ENCODE measurements at regions not wholly inside any gene's neighbourhood (a gene's known extent, or its start where the extent isn't known, plus 50 kb on each side); places are given as distances from the start of the nearest gene placed in this dataset.

DNA sequence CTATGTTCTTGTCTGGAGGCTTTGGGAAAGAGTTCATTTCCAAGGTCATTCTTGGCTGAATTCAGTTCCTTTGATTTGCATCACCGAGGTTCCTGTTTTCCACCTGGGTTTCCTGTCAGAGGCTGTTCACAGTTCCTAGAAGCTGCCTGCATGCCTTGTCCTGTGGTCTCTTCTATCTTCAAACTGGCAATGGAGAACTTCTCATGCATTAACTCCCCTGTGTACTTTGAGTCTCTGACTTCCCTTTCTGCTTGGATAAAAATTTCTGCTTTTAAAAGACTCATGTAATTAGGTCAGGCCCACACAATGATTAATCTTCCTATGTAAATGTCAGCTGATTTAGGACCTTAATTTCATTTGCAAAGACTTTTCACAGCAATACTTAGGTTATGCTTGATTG lies 499.3 kb upstream of the FANCL start:
- no peak for DNase-seq (ENCODE audit: low spot score)
- Histone ChIP-seq H3K4me3 (no peak overlapping the region), H3K36me3 (no peaks in the 10 kb centered on the region), H3K27ac (no peak overlapping the region), H3K4me1 (ENCODE audit: control insufficient read depth in 1 of 2, low read depth in 2 of 2) (no peaks in the 10 kb centered on the region), H3K27me3 (replicated peaks; ENCODE audit: insufficient read depth) (no peaks in the 10 kb centered on the region), H3K9me3 (no peaks in the 10 kb centered on the region)
- TF ChIP-seq, protein P1, sequence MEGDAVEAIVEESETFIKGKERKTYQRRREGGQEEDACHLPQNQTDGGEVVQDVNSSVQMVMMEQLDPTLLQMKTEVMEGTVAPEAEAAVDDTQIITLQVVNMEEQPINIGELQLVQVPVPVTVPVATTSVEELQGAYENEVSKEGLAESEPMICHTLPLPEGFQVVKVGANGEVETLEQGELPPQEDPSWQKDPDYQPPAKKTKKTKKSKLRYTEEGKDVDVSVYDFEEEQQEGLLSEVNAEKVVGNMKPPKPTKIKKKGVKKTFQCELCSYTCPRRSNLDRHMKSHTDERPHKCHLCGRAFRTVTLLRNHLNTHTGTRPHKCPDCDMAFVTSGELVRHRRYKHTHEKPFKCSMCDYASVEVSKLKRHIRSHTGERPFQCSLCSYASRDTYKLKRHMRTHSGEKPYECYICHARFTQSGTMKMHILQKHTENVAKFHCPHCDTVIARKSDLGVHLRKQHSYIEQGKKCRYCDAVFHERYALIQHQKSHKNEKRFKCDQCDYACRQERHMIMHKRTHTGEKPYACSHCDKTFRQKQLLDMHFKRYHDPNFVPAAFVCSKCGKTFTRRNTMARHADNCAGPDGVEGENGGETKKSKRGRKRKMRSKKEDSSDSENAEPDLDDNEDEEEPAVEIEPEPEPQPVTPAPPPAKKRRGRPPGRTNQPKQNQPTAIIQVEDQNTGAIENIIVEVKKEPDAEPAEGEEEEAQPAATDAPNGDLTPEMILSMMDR (IDR thresholded peaks at IDR 0.05): no peak
- ATAC-seq (ENCODE audit: insufficient number of reproducible peaks, low FRiP score, low read depth): no peak

GRCh38 chr2:58739033-58739432 lies 497.9 kb upstream of the FANCL start:
- ATAC-seq (ENCODE audit: insufficient number of reproducible peaks, low FRiP score, low read depth) (no peak), DNase-seq (ENCODE audit: low spot score) (no peak)
- H3K4me3 ChIP-seq: no peak overlapping the region
- H3K9me3 ChIP-seq: no peaks in the 10 kb centered on the region
- no peaks in the 10 kb centered on the region for H3K4me1 ChIP-seq (ENCODE audit: control insufficient read depth in 1 of 2, low read depth in 2 of 2)
- H3K27ac ChIP-seq: no peak overlapping the region
- TF ChIP-seq, protein P1 (IDR thresholded peaks at IDR 0.05): no peak
- H3K36me3 ChIP-seq: no peaks in the 10 kb centered on the region
- no peaks in the 10 kb centered on the region for H3K27me3 ChIP-seq (replicated peaks; ENCODE audit: insufficient read depth)

DNA sequence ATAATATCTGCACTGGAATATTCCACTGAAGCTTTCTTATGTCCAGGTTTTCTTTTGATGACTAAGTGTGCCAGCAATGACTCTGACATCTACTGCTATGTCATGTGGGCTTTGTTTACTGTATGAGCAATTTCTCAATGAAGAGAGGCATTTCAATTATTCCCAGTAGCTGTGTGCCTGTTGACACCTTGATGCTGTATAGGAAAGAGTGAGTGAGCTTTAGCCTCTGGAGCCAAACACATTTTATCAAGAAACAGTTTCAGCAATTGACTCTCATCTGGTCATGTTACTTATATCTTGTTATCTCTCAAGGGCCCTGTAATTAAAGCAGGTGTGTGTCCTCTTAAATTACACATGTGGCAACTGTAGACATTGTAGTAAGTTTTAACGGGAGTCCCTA lies 493.2 kb upstream of the FANCL start:
- H3K36me3 ChIP-seq: no peaks in the 10 kb centered on the region
- no peaks in the 10 kb centered on the region for H3K4me1 ChIP-seq (ENCODE audit: control insufficient read depth in 1 of 2, low read depth in 2 of 2)
- no peak for ATAC-seq (ENCODE audit: insufficient number of reproducible peaks, low FRiP score, low read depth)
- no peak overlapping the region for H3K27ac ChIP-seq
- H3K27me3 ChIP-seq (replicated peaks; ENCODE audit: insufficient read depth): no peaks in the 10 kb centered on the region
- TF ChIP-seq, protein P1 (IDR thresholded peaks at IDR 0.05): no peak
- H3K9me3 ChIP-seq: no peaks in the 10 kb centered on the region
- no peak overlapping the region for H3K4me3 ChIP-seq
- no peak for DNase-seq (ENCODE audit: low spot score)

DNA sequence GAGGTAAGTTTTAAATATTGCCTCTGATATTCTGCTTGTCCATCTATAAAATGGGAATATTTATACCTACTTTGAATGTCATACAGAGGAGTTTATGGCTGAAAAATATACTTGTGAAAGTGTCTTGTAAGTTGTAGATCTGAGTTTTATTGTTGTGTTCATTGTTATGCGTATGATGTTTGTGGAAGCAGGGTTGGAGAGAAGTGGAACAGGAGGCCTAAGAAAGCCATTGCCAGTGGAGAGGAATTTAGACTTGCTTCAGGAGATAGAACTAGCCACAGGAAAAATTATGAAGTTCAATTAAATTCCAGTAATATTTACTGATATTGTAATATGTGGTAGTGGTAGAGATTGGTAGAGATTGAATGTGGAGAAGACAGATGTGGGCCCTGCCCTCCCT lies 491.9 kb upstream of the FANCL start:
- Histone ChIP-seq H3K27me3 (replicated peaks; ENCODE audit: insufficient read depth) (no peaks in the 10 kb centered on the region), H3K9me3 (no peaks in the 10 kb centered on the region), H3K36me3 (no peaks in the 10 kb centered on the region), H3K4me3 (no peak overlapping the region), H3K4me1 (ENCODE audit: control insufficient read depth in 1 of 2, low read depth in 2 of 2) (no peaks in the 10 kb centered on the region), H3K27ac (no peak overlapping the region)
- TF ChIP-seq, protein P1 (IDR thresholded peaks at IDR 0.05): no peak
- ATAC-seq (ENCODE audit: insufficient number of reproducible peaks, low FRiP score, low read depth): no peak
- no peak for DNase-seq (ENCODE audit: low spot score)

- ATAC-seq (ENCODE audit: insufficient number of reproducible peaks, low FRiP score, low read depth) (no peak), DNase-seq (ENCODE audit: low spot score) (no peak)
- TF ChIP-seq, protein P1 (IDR thresholded peaks at IDR 0.05): no peak
- Histone ChIP-seq H3K36me3 (no peaks in the 10 kb centered on the region), H3K4me3 (no peak overlapping the region), H3K9me3 (no peaks in the 10 kb centered on the region), H3K4me1 (ENCODE audit: control insufficient read depth in 1 of 2, low read depth in 2 of 2) (no peaks in the 10 kb centered on the region), H3K27ac (no peak overlapping the region), H3K27me3 (replicated peaks; ENCODE audit: insufficient read depth) (no peaks in the 10 kb centered on the region)
Observed at GRCh38 chr2:58731488-58731869, 490.4 kb upstream of the FANCL start.
